GM04504 (cell line): ENCODE measurements at regions not wholly inside any gene's neighbourhood (a gene's known extent, or its start where the extent isn't known, plus 50 kb on each side); places are given as distances from the start of the nearest gene placed in this dataset.

Experiments
- DNase-seq: peaks from one replicate; pipeline ENCODE4 v3.0.0-alpha.2; 2012; ENCODE audit warnings: low read depth

GRCh38 chr1:88063605-88064004 is 620.5 kb upstream of the PKN2 start:
- no peak for DNase-seq

GRCh38 chr1:88068407-88068960 is 615.6 kb upstream of the PKN2 start:
- no peak for DNase-seq

DNA sequence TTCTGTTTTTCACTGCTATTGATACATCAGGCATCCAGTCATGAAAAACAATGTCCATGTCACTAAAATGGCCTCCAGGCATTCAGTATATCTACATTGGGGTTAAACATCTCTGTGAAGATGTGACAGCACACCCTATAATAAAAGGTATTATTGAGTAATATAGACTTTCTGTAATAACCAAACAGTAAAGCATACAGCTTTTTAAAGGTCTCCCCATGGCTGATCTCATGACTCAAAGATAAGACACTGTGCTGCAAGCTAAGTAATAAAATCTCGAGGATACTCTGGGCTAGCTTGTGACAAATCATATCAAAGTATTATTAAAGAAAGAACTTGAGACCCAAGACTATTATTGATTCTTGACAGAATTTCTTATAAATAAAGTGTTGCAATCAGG is 613.1 kb upstream of the PKN2 start:
- DNase-seq, result no peak

GRCh38 chr1:88074661-88075060 is 609.4 kb upstream of the PKN2 start:
- DNase-seq, result no peak

DNA sequence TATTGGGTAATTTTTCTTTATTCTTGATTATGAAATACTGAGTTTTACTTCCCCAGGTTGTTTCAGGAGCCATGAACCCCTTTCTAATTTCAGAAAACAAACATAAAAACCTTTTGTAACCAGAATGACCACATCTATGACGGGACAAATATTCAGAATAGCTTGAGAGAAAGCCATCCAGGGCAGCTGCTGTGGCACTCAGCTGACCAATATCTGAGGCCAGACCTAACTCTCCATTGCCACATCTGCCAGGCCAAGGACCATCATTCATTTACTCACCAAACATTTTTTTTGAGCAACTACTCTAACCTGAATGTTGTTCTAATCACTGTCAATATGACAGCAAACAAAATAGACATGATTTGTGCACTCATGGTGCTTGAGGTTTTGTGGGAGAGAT is 608.3 kb upstream of the PKN2 start:
- no peak for DNase-seq

- DNase-seq, result no peak
Measured at GRCh38 chr1:88079036-88079435, 605.0 kb upstream of the PKN2 start.

- no peak for DNase-seq
Measured at GRCh38 chr1:88080875-88081274, 603.2 kb upstream of the PKN2 start.

- DNase-seq, result no peak
Measured at GRCh38 chr1:88088481-88088880, 595.6 kb upstream of the PKN2 start.

DNA sequence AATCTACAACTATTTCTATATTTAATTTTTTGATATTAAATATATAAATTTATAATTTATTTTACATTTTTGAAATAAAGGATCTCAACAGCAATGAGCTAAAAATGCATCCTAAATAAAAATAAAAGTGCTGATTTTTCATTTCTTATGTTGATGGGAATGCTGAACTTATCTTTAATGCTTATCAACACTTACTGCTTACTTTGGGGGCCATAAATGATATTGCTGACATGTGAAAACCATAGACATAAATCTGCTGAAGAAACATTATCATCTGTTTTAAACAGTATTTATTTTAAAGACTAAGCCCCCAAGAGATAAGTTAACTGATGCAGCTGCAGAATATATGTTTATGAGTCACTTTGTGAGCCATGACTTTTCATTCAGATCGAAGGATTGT is 594.1 kb upstream of the PKN2 start:
- DNase-seq, result no peak

DNA sequence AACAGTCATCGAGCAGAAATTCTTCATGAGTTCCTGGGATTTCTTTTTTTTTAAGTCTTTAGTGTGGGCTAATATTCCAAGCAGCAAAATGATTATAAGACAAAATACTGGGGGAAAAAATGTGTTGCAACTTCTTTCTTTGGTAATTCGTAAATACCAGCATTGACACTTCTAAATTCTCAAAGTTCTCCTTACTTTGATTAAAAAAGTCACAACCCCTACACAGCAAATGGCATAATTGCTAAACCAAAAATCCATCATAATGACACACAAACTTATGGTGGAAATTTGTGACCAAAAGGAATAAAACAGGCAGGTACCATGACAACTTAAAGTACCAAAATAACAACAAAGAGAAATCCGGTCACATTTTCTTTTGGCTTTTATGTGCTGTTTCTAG is 585.2 kb upstream of the PKN2 start:
- DNase-seq, result no peak

DNA sequence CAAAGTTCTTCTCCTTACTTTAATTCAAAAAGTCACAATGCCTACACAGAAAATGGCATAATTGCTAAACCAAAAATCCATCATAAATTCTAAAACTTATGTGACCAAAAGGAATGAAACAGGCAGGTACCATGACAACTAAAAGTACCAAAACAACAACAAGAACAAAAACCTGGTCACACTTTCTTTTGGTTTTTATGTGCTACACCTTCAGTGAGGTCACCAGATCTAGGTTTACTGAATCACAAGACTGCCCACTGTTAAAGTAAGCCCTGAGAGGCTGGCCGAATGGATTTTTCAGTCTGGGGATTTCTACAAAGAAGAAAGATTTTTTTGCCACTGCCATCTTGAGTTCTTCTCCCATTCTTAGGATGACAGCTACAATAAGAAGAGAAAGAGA is 583.0 kb upstream of the PKN2 start:
- DNase-seq, result no peak

DNA sequence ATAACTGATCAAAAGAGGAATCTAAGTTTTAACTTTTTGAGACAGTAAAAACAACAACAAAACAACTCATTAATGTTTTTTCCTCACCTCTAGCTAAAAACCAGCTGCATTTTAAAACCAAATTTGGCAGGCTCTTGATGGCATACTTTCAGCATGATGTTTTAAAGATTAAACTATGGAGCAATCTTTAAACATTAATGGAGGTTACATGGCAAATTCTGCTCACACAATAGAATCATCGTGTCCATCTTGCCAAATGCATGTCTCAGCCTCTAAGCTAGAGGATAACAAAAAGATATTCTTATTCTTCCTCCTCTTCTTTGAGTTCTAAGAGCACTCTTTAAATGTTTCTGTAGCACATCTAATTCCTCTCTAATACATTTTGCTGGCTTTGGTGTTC is 579.8 kb upstream of the PKN2 start:
- DNase-seq, result no peak

- no peak for DNase-seq
Measured at GRCh38 chr1:88104886-88105285, 579.2 kb upstream of the PKN2 start.

DNA sequence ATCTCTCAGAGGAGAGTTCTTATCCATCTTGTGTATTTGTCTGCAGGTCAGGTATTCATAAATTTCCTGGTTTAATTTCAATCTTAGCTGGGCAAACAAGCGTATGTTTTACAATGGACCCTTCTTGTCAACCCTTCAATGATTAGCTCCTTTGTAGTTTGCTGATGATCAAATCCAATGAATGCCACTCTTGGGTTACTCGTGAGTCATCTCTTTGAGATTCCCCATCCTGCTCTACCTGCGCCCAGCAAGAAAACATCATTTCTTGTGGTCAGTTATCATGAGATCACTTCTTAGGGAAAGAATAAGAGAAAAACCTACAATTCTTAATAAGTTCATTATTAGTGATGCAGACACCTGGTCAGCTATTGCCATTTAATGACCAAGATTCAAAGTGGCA is 572.3 kb upstream of the PKN2 start:
- DNase-seq, result no peak

DNA sequence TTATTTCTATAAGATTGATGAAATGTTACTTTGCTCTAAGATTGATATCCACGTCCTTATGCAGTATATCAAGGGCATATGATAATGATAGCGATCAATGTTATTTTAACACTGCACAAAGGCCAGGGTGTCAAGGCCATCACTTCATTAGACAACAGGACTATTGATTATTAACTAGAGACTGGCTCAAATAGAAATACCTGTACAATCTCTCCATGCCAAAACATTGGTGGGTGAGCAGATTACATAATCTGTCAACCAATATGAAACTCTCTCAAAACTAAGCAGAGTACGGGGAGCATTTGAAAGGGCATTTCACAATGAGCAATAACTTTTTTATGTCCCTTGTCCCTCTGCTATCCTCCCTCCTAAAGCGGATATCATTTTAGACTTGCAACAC is 566.5 kb upstream of the PKN2 start:
- DNase-seq, result no peak

GRCh38 chr1:88118176-88118845 is 565.8 kb upstream of the PKN2 start:
- DNase-seq, result no peak

DNA sequence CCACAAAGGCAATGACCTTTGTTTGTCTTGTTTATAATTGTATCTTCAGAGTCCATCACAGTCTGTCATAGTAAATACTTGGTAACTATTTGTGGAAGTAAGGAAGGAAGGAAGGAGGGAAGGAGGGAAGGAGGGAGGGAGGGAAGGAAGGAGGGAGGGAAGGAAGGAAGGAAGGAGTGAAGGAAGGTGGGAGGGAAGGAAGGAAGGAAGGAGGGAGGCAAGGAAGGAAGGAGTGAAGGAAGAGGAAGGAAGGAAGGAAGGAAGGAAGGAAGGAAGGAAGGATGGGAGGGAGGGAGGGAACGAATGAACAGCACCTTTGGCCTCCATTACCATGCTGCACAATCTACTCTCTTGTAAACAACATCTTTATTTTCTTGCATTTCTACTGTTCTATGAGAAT is 559.5 kb upstream of the PKN2 start:
- no peak for DNase-seq

DNA sequence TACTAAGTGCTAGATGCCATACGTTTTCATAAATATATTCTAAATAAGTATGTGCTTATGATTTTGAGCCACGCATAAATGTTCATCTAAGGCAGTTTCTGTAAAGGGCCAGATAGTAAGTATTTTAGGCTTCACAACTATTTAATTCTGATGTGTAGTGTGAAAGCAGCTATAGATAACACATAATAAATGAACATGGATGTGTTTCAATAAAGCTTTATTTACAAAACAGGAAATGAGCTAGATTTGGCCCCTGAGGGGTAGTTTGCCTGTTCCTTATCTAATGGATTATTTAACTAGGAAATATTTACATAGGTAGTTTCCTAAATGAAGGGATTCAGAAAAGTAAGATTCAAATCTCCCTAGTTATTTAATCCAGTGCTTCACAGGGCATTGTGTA is 557.6 kb upstream of the PKN2 start:
- DNase-seq, result no peak

DNA sequence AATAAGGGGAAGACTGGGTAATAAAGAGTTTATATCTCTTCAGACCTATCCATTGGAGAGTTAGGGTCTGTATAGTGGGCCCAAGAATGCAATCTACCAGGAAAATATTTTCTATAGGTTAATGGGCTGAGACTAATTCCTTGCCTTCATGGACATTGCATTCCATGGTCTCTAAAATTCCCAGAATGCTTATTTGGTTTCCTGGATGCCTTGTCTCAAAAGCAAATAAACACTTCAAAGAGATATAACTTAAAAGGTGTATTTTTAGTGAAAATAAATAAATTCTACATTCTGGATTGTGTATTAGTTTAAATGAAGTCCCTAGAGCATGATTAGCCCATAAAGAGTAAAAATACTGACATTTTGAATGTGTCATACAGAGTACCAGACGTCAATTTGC is 550.1 kb upstream of the PKN2 start:
- DNase-seq, result no peak

DNA sequence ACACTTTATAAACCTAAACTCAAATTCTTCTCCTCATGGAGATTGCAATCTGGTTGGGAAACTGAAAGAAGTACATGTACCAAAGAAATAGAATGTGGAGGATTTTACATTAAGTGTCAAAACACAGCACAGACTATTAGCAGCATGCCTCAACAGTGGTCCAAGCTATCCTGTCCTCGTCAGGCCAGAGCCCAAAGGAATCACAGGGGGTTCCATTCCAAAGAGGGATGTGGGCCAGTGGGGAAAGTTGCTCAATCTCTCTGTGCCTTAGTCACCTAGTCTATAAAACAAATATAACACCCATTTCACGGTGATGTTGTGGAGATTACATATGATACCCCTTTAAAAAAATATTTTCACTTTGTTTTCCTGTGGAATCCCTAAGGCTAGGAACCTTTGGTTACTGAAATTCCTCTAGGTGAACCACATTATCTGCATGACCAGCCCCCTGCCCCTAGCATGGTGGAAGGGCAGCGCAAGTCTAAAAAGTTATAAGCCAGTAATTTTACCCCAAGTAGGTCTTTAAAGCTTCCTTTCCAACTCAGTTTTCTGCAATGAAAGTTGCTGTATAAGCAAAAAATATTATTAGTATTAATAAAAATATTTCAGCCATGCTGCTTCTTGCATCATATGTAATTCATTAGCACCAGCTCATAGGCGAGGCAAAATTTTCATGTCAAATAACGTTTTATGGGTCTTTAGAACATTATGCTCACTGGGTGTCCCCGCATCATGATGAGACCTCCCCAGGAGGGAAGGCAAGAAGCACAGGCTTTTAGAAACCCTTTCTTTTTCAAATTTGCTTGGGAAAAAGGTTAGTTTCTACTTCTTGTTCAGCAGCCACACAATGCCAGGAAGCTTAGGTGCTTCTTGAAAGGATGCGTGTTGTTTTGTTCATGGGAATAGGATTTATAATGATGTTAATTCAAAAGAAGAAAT is 548.8 kb upstream of the PKN2 start:
- no peak for DNase-seq

DNA sequence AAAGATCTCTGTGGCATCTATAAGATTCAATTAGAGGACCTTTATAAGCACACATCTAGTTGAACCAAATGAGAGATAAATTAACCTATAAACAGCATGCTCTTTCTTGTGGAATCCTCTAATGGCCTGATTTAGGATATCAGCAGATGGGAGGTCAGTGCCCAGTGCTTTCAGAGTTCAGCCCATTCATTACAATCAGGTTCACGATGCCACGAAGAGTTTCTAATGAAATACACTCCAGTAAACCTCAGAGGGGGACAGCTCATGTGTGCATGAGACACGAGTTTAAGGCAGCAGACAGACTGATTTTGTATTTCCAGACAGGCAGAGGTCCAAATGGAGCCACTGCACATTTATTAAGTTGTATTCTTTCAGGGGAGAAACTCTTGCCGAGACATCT is 544.4 kb upstream of the PKN2 start:
- DNase-seq, result no peak

DNA sequence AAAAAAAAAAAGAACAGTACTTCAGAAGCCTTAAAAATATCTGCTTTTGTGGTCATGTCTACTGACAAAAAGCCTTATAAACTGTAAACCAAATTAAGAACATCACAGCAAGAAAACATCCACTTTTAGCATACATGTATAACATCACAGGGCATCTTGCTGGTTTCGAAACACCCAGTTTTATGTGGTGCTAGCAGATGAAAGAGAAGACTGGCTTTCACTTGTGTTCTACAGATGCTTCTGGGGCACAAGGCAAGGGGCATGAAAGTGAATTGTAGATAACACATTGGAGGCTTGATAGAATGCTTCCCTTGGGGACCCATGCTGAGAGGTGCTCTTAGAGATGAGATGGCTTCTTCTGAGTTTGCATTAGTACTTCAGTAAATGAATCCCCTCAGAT is 543.7 kb upstream of the PKN2 start:
- no peak for DNase-seq

DNA sequence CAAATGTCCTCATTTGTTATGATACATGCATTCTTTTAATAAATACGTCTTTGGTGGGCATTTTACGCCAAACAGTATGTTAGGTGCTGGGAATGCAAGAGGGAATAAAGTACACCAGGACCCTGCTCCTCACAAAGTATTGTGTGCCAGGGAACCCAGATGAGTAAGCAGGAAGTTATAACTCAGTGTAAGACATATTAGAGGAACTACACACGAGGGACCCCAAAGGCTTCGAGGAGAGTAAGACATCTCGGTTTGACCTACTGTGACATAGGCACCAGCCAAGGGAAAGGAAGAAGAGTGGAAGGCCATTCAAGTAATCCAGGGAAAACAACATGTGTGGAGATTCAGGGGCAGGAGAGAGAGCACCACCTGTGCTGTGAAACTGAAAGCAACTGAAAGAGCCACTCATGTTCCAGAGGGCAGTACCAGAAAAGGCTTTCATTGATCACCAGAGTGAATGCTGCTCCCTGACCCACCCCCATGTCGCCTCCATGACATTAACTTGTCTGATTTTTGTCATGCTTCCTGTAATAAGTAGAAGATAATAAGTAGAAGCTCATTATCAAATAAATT is 542.5 kb upstream of the PKN2 start:
- DNase-seq, result no peak
